Fibroblast of lung (primary cell): ENCODE measurements at regions not wholly inside any gene's neighbourhood (a gene's known extent, or its start where the extent isn't known, plus 50 kb on each side); places are given as distances from the start of the nearest gene placed in this dataset.

Experiments used
- CTCF ChIP-seq, 2 donors: IDR thresholded peaks in 1 of 2; conservative IDR thresholded peaks in 1 of 2; 1 replicate in 1 of 2; 2 replicates in 1 of 2; pipeline ENCODE4 v1.5.1; 2011 to 2012; ENCODE audit warnings: low read length in 2 of 2, control low read depth in 1 of 2, inconsistent platforms in 1 of 2, low read depth in 1 of 2, mild to moderate bottlenecking in 1 of 2
- EZH2 ChIP-seq: IDR thresholded peaks from 2 replicates; pipeline ENCODE4 v1.5.1; 2012; ENCODE audit warnings: low read length, control low read depth, mild to moderate bottlenecking; ENCODE audit errors: missing control alignments

GRCh38 chr4:173591760-173592159 lies 61.7 kb upstream of the HAND2 start:
- TF ChIP-seq CTCF (conservative IDR thresholded peaks at IDR 0.05 in 1 of 2, IDR thresholded peaks at IDR 0.05 in 1 of 2; ENCODE audit: low read depth in 1 of 2, low read length in 2 of 2) (no peak), EZH2 (no peak)
